ENCODE measurements at regions not wholly inside any gene's neighbourhood (a gene's known extent, or its start where the extent isn't known, plus 50 kb on each side); places are given as distances from the start of the nearest gene placed in this dataset.

GRCh38 chr3:61311044-61311443 is 59.8 kb upstream of the FHIT start:
- DNase-seq (ENCODE audit: low read depth) = no peak

- DNase-seq (ENCODE audit: low read depth) = no peak
These were observed 64.6 kb upstream of the FHIT start for GRCh38 chr3:61315871-61316270.

GRCh38 chr3:61323094-61323493 is 71.8 kb upstream of the FHIT start:
- no peak for DNase-seq (ENCODE audit: low read depth)

GRCh38 chr3:61331929-61332552 is 80.8 kb upstream of the FHIT start:
- DNase-seq (ENCODE audit: low read depth) = no peak

GRCh38 chr3:61333192-61333961 is 82.1 kb upstream of the FHIT start:
- no peak for DNase-seq (ENCODE audit: low read depth)

- DNase-seq (ENCODE audit: low read depth) = no peak
These were observed 83.5 kb upstream of the FHIT start for GRCh38 chr3:61334783-61335182.

- no peak for DNase-seq (ENCODE audit: low read depth)
These were observed 89.7 kb upstream of the FHIT start for GRCh38 chr3:61340931-61341461.

GRCh38 chr3:61343543-61343942 is 92.3 kb upstream of the FHIT start:
- no peak for DNase-seq (ENCODE audit: low read depth)

- no peak for DNase-seq (ENCODE audit: low read depth)
These were observed 93.8 kb upstream of the FHIT start for GRCh38 chr3:61345020-61345419.

GRCh38 chr3:61347981-61348380 is 96.7 kb upstream of the FHIT start:
- no peak for DNase-seq (ENCODE audit: low read depth)

GRCh38 chr3:61349717-61350116 is 98.5 kb upstream of the FHIT start:
- DNase-seq (ENCODE audit: low read depth) = no peak

GRCh38 chr3:61350782-61351309 is 99.6 kb upstream of the FHIT start:
- no peak for DNase-seq (ENCODE audit: low read depth)

GRCh38 chr3:61352306-61352705 is 101.1 kb upstream of the FHIT start:
- no peak for DNase-seq (ENCODE audit: low read depth)

- DNase-seq (ENCODE audit: low read depth) = no peak
These were observed 102.1 kb upstream of the FHIT start for GRCh38 chr3:61353382-61353781.

GRCh38 chr3:61354604-61355003 is 103.4 kb upstream of the FHIT start:
- DNase-seq (ENCODE audit: low read depth) = no peak

- no peak for DNase-seq (ENCODE audit: low read depth)
These were observed 105.4 kb upstream of the FHIT start for GRCh38 chr3:61356685-61357084.

GRCh38 chr3:61357902-61358301 is 106.7 kb upstream of the FHIT start:
- DNase-seq (ENCODE audit: low read depth) = no peak

- no peak for DNase-seq (ENCODE audit: low read depth)
These were observed 107.1 kb upstream of the FHIT start for GRCh38 chr3:61358364-61358763.

- DNase-seq (ENCODE audit: low read depth) = no peak
These were observed 109.2 kb upstream of the FHIT start for GRCh38 chr3:61360297-61360965.

- DNase-seq (ENCODE audit: low read depth) = no peak
These were observed 118.4 kb upstream of the FHIT start for GRCh38 chr3:61369678-61370077.

GRCh38 chr3:61371123-61371522 is 119.9 kb upstream of the FHIT start:
- DNase-seq (ENCODE audit: low read depth) = no peak

GRCh38 chr3:61372723-61373122 is 121.5 kb upstream of the FHIT start:
- DNase-seq (ENCODE audit: low read depth) = no peak

- no peak for DNase-seq (ENCODE audit: low read depth)
These were observed 127.1 kb upstream of the FHIT start for GRCh38 chr3:61378311-61378710.
